Lower leg skin (tissue), 4 donors: ENCODE measurements at regions not wholly inside any gene's neighbourhood (a gene's known extent, or its start where the extent isn't known, plus 50 kb on each side); places are given as distances from the start of the nearest gene placed in this dataset.

Experiments
- DNase-seq, 2 donors: peaks; one replicate each; pipeline ENCODE4 v3.0.0-alpha.2; 2019; ENCODE audit warnings: low spot score in 2 of 2
- H3K4me3 ChIP-seq: fragments of 200-600 bp; sonication (generic); 2 replicates; pipeline ENCODE4 v1.5.1; 2017; ENCODE audit warnings: mild to moderate bottlenecking, low read depth; ENCODE audit not compliant: poor library complexity, severe bottlenecking
- POLR2A ChIP-seq, 2 donors: fragments of 450-650 bp; IDR thresholded peaks; one replicate each; pipeline ENCODE4 v1.6.1; 2016 to 2017; ENCODE audit warnings: antibody characterized with exemption in 2 of 2, mild to moderate bottlenecking in 1 of 2, moderate library complexity in 1 of 2
- WGBS, 2 donors: methylation state at CpG; one replicate each; pipeline ENCODE4 v1.1.5; 2018; 5-methylcytosine and 5-hydroxymethylcytosine counted together
- intact Hi-C: fragments of 100-400 bp; cut with DNase I; formaldehyde crosslinking; loops from one replicate; pipeline ENCODE4 v1.15.0; 2023; ENCODE audit warnings: low total_unique reads
- TF ChIP-seq, protein P1 (sequence below), 3 donors: fragments of 450-650 bp; IDR thresholded peaks; one replicate each; pipeline ENCODE4 v1.5.1; 2016; ENCODE audit warnings: antibody characterized with exemption in 3 of 3, mild to moderate bottlenecking in 3 of 3, moderate library complexity in 2 of 3

- intact Hi-C loops: no loop called here
- no peak for DNase-seq
- 56 to 63% methylated on average over 2 of the region's 2 CpGs for WGBS, 2 donors
- H3K4me3 ChIP-seq: no peak overlapping the region
- no peak for TF ChIP-seq POLR2A (IDR thresholded peaks at IDR 0.05)
- TF ChIP-seq, protein P1, sequence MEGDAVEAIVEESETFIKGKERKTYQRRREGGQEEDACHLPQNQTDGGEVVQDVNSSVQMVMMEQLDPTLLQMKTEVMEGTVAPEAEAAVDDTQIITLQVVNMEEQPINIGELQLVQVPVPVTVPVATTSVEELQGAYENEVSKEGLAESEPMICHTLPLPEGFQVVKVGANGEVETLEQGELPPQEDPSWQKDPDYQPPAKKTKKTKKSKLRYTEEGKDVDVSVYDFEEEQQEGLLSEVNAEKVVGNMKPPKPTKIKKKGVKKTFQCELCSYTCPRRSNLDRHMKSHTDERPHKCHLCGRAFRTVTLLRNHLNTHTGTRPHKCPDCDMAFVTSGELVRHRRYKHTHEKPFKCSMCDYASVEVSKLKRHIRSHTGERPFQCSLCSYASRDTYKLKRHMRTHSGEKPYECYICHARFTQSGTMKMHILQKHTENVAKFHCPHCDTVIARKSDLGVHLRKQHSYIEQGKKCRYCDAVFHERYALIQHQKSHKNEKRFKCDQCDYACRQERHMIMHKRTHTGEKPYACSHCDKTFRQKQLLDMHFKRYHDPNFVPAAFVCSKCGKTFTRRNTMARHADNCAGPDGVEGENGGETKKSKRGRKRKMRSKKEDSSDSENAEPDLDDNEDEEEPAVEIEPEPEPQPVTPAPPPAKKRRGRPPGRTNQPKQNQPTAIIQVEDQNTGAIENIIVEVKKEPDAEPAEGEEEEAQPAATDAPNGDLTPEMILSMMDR (IDR thresholded peaks at IDR 0.05): no peak
Measured at GRCh38 chr13:86000546-86000945, 201.3 kb upstream of the SLITRK6 start.

- H3K4me3 ChIP-seq: no peak overlapping the region
- TF ChIP-seq, protein P1 (IDR thresholded peaks at IDR 0.05): no peak
- TF ChIP-seq POLR2A (IDR thresholded peaks at IDR 0.05): no peak
- WGBS, 2 donors: 81 to 86% methylated on average over 2 of the region's 2 CpGs
- no peak for DNase-seq
- intact Hi-C loops: no loop called here
Measured at GRCh38 chr13:85997587-85997986, 198.4 kb upstream of the SLITRK6 start.

DNA sequence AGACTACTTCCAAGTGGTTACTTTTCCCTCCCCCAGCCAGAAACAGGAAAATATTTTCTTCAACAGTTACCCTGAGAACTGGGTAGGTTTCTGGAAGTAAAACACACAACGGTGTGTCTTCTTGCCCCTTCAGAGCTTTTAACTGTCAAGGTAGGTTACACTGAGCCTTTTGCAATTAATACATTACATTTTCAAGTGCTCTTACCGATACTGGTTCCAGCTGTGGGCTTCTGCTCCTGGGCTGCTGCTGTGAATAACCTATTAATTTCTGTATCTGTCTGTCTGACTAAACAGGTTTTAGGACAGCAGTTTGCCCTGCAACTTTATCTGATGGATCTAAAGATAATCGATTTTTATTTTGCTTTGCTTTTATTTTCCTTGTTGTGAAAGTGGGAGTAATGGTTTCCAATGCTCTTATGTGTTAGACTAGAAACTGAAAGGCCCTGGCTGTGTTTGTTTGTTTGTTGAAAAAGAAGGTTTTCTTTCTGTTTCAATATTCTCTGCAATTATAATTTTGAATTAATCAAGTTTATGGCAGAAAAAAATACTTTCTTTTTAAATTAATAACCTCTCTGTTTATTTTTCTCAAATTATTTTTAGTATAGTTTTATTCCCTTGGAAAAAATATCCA is 196.7 kb upstream of the SLITRK6 start:
- H3K4me3 ChIP-seq: no peak overlapping the region
- intact Hi-C loops: no loop called here
- 57 to 59% methylated on average over 3 of the region's 3 CpGs for WGBS, 2 donors
- no peak for DNase-seq
- TF ChIP-seq, protein P1 (IDR thresholded peaks at IDR 0.05): no peak
- no peak for TF ChIP-seq POLR2A (IDR thresholded peaks at IDR 0.05)

DNA sequence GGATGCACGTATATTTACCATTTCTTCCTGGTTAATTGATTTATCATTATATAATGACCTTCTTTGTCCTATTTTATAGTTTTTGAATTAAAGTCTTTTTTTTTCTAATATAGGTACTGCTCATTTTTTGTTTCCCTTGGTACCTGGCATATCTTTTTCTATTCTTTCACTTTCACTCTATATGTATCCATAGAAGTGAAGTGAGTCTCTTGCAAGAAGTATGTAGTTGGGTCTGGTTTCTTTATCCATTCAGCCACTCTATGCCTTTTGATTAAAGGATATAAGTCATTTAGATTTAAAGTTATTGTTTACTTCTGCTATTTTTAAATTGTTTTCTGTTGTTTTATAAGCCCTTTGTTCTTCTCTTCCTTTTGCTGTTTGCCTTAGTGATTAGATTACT is 194.3 kb upstream of the SLITRK6 start:
- TF ChIP-seq, protein P1 (IDR thresholded peaks at IDR 0.05): no peak
- TF ChIP-seq POLR2A (IDR thresholded peaks at IDR 0.05): no peak
- WGBS, 2 donors: 90 to 95% methylated on average over 1 of the region's 1 CpG
- no peak for DNase-seq
- intact Hi-C loops: no loop called here
- no peak overlapping the region for H3K4me3 ChIP-seq

- WGBS, 2 donors: 71 to 77% methylated on average over 2 of the region's 2 CpGs
- intact Hi-C loops: no loop called here
- no peak for DNase-seq
- H3K4me3 ChIP-seq: no peak overlapping the region
- TF ChIP-seq POLR2A (IDR thresholded peaks at IDR 0.05): no peak
- TF ChIP-seq, protein P1 (IDR thresholded peaks at IDR 0.05): no peak
Measured at GRCh38 chr13:85990397-85990796, 191.2 kb upstream of the SLITRK6 start.

DNA sequence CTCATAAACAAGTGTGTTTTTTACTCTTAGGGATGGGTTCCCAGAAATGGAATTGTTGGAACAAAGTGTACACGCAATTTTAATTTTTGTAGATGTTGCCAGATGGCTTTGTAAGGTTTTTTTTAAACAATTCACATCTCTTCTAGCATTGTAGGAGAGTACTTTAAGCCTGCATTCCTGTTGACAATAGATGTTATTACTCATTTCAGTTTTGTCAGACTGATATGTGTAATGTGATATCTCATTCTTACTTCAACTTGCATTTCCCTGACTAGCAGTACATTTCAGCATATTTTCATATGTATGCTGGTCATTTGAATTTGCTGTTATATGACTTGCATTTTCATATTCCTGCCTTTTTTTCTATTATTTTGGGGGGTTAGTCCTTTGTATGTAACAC is 186.6 kb upstream of the SLITRK6 start:
- intact Hi-C loops: no loop called here
- H3K4me3 ChIP-seq: no peak overlapping the region
- TF ChIP-seq, protein P1 (IDR thresholded peaks at IDR 0.05): no peak
- no peak for TF ChIP-seq POLR2A (IDR thresholded peaks at IDR 0.05)
- DNase-seq: no peak
- WGBS, 2 donors: 46 to 47% methylated on average over 1 of the region's 1 CpG
